HG03460 (cell line): ENCODE measurements at regions not wholly inside any gene's neighbourhood (a gene's known extent, or its start where the extent isn't known, plus 50 kb on each side); places are given as distances from the start of the nearest gene placed in this dataset.

Experiments
- ATAC-seq: cut with Tn5 transposase; IDR thresholded peaks from one replicate; pipeline ENCODE4 v1.9.1; 2021; ENCODE audit not compliant: unreplicated experiment

DNA sequence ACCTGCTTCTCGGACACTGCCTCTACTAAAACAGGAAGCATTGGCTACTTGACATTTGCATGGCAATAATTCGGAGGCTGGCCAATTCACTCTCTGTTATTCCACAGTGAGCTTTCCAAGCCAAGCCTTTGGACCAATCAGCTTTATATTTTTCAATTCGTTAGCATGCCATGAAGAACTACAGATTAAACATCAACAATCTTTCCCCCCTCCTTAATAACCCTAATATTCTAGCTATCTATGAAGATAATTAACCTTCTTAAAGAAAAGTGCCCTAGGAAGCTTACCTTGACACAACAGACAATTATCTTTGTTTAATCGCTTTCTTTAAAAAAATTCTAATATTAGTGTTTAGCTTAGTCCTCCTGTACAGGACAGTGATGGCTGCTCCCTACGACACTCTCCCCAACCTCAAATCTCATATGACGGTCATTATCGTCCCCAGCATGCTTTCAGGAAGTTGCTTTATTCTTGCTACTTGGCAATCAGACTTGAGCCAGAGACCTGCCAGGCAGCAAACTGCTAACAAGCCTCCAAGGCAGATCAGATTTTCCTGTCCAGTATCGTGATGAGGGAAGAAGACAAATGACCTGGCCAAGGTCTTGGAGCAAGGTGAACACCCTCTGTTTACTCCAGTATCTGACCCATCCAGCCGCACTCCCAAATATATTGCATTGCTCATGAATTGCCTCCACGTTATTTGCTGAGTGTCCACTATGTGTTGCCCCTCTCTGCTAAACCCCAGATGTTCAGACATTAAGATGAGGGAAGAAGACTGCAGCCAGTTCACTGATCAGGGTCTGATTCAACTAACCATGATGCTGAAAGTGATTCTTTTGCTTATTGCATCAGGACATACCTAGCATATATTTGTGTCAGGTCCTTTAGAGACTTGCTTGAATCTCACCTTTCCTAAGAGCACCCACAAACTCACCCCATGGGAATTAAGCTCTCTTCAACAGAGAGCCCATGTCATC is 68.1 kb upstream of the LPP start:
- no peak for ATAC-seq

DNA sequence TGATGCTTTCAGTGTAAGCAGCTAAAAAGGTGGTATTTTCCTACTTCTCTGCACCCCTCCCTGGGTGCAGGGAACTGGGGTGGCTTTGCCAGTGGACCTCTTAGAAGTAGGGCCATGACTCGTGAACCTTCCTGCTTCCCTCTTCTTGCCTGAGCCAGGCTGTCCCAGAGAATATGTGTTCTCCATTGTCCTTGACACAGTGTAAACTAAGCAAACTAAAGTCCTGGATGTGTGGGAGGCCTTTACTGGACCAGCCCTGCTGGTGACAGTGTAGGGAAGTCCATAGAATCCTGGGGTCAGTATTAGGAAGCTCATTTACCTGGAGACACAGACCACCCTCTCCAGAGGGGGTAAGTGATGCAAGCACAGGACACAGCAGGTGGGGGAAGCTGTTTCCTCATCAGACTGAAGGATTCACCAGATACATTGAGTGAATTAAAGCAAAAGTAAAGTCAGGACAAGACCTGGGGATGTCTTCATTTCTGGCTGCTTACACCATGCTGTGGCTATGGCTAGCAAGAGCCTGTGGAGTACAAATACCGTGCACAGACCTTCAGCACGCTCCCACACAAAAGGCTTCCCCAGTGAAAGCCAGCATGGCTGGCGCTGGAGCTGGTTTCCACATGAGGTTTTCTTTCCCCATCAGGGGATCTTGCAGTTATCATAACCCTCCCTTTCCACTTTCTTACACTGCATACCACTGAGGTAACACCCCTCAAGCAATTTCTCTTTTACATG is 64.8 kb upstream of the LPP start:
- no peak for ATAC-seq

DNA sequence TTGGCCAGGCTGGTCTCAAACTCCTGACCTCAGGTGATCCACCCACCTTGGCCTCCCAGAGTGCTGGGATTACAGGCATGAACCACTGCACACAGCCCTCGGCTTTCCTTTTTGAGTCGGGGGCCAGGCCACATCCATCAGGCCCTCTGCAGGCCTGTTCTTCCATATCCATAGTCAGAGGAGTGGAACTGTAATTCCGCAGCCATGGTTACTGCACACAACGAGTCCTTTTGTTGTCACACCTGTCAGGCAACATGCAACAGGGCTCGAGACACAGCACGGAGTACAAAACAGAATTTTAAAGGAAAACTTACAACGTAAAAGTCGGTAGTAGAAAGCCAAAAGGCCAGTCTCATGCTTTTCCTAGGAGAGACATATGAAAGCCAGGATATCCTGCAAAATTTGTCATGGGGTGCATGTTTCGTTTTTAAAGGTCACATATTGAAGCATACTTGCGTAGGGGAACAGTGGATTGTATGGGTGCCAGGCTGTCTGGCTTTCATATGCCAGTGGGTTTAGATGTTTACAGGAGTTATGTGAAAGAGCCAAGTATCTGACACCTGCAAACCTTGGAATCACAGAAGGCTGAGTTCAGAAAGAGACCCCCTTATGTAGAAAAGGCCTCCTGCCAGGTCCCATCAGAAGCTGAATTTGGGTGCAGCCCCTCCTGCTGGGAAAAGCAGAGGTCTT is 63.2 kb upstream of the LPP start:
- ATAC-seq: no peak

DNA sequence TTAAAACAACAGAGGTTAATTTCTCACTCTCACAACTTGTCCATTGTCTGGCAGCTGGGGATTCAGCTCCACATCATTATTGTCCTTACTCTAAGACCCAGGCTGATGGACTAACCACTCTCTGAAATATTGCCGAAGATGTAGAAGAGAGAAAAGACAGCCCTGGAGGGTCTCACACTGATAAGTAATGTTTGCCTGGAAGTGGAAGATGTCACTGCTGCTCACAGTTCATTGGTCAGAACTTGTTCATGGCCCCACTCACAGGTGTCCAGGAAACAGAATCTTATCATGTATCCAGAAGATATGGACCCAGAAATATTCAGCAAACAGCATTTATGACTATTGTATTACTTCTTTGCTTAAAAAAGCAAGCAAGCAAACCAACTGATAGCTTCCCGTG is 62.2 kb upstream of the LPP start:
- no peak for ATAC-seq

DNA sequence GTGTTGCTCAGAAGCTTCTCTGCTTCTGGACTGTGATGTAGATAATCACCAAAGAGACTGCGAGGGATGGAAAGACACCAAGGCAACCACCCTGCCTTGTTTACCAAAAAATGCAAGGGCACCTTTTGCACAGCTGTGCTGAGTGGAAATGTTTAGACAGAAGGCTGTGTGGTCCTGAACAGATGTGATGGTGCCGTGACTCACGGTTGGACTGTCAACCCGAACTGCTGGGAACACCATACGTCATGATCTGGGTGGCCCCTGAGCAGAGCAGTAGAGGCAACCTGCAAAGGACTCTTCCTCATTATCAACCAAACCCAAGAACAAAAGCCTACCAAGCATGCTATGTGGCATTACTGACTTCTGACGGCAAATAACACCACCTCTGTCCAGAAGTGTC is 61.3 kb upstream of the LPP start:
- ATAC-seq: no peak

DNA sequence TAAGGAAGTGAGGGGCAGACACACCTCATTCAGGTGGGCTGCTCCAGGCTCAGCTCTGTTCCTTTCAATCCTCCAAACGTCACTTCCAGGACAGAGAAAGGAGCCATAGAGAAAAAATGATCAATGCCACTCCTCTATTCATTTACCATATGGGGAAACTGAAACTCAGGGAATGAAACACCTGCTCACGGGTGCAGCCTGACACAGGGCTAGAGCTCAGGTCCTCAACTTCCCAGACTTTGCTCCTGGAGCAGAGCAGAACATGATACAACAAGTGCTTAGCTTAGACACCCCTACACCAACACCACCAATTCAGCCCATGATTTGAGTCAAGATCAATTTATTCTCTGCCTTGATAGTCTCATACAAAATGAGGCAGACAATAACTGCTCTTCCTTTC is 58.5 kb upstream of the LPP start:
- no peak for ATAC-seq

DNA sequence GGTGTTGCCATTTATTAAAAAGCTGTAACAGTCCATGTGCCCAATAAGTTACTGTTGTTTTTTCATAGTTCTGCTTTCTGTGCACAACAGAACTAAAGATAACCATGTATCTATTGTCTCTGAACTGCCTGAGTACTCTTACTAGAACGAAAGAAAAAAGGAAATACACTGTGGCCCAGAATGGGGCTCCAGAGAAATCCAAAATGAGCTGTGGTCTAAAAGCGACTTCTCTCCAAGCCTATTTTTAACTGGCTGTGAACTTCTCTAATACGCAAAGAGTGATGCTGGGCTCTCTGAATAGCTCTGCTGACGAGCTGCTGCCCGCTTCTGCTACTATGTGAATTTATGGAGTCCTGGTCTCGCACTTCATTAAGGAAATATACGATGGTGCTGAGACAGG is 56.2 kb upstream of the LPP start:
- no peak for ATAC-seq

DNA sequence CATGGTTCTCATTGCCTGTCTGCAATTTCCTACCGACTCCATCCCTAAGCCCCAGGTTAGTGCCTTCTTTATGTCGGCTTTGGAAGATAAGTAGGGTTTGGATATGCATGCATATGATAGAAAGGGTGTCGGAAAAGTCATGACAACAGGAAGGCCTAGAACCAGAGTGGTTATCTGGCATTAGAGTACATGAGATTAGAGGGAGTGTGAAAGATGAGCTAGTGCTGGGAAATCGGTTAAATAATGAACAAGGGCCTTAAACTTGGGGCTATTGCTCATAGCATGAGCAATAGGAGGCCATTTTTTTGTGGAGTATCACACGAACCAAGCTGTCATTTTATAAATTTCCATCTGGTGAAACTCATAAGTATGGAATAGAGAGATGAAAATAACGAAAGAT is 54.0 kb upstream of the LPP start:
- ATAC-seq: no peak

DNA sequence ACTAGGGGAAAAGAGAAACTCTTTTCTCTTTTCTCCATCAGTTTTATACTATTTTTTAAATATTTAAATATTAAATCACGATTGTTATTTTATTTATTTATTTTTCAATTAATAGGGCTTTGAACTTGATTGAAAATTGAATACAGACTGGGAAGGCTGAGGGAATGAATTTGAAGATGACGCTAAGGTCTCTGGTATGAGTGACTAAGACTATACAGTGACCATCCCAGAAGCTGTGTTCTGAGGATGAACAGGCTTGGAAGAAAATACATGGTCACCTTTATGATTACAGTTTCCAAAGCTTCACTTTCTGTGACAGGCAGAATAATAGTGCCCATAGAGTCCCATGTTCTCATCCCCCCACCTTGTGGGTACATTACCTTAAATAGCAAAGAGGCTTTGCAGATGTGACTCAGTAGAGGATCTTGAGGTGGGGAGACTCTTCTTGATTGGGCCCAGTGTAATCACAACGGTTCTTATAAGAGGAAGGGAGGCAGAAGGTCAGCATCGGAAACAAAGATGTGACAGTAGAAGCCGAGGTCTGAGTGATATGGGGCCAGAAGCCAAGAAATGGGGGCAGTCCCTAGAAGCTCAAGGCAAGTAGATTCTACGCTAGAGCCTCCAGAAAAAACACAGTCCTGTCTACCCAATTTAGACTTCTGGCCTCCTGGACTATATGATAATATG is 51.0 kb upstream of the LPP start:
- ATAC-seq: no peak

DNA sequence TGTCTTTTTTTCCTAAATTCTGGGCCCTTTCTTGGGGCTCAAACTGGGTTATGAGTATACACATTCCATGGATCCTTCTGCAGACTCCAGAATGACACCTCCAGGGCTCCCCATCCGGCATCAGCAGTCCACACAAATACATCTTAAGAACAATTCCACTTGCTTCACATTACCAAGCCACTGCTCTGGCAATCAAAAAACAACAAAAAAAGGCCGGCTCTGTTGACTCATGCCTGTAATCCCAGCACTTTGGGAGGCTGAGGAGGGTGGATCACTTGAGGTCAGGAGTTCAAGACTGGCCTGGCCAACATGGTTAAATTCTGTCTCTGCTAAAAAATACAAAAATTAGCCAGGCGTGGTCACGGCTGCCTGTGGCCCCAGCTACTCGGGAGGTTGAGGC is 49.9 kb upstream of the LPP start:
- ATAC-seq: no peak
